AG04449 (cell line): ENCODE measurements at regions not wholly inside any gene's neighbourhood (a gene's known extent, or its start where the extent isn't known, plus 50 kb on each side); places are given as distances from the start of the nearest gene placed in this dataset.

Experiments
- CTCF ChIA-PET: fragments of 350-600 bp; formaldehyde crosslinking; extraction: SDS; loops from one replicate; lab custom pipeline; 2021; ENCODE audit warnings: antibody characterized with exemption; lab: Yijun Ruan, JAX
- POLR2A ChIA-PET: fragments of 400-600, 350-600 bp; formaldehyde crosslinking; extraction: SDS; loops from one replicate; lab custom pipeline; 2020; ENCODE audit warnings: antibody characterized with exemption, inconsistent platforms; lab: Yijun Ruan, JAX
- DNase-seq: peaks from one replicate; pipeline ENCODE4 v3.0.0-alpha.2; 2010; ENCODE audit warnings: low read depth, low spot score
- H3K4me3 ChIP-seq: 2 replicates; pipeline ENCODE4 v1.5.1; 2011; ENCODE audit warnings: low read depth, mild to moderate bottlenecking, control low read depth, low read length
- CTCF ChIP-seq: IDR thresholded peaks from one replicate; pipeline ENCODE4 v1.5.1; 2011; ENCODE audit warnings: mild to moderate bottlenecking, moderate library complexity, low read length, control low read depth, inconsistent platforms; ENCODE audit not compliant: insufficient read depth; ENCODE audit errors: missing control alignments

GRCh38 chr10:80988755-80989154 is 451.1 kb downstream of the SH2D4B start:
- POLR2A ChIA-PET, result no interaction called here
- H3K4me3 ChIP-seq, result no peak overlapping the region
- CTCF ChIA-PET, result no interaction called here
- TF ChIP-seq CTCF, result no peak
- DNase-seq, result no peak

GRCh38 chr10:80996615-80997193 is 459.0 kb downstream of the SH2D4B start:
- no peak for DNase-seq
- no peak for TF ChIP-seq CTCF
- CTCF ChIA-PET, result no interaction called here
- POLR2A ChIA-PET, result no interaction called here
- H3K4me3 ChIP-seq, result no peak overlapping the region

GRCh38 chr10:81000781-81001180 is 463.1 kb downstream of the SH2D4B start:
- TF ChIP-seq CTCF, result no peak
- POLR2A ChIA-PET, result no interaction called here
- CTCF ChIA-PET, result no interaction called here
- DNase-seq, result no peak
- no peak overlapping the region for H3K4me3 ChIP-seq

GRCh38 chr10:81002382-81002781 is 464.7 kb downstream of the SH2D4B start:
- H3K4me3 ChIP-seq, result no peak overlapping the region
- ChIA-PET POLR2A (no interaction called here), CTCF (no interaction called here)
- no peak for TF ChIP-seq CTCF
- DNase-seq, result no peak

GRCh38 chr10:81007872-81008271 is 470.2 kb downstream of the SH2D4B start:
- no peak overlapping the region for H3K4me3 ChIP-seq
- ChIA-PET CTCF (interaction anchor here (1.6 kb wide), 1 partner anchor 11 kb away, joined by 5 read pairs; no protein-coding TSS in a partner anchor), POLR2A (no interaction called here)
- DNase-seq, result no peak
- TF ChIP-seq CTCF, result no peak

- POLR2A ChIA-PET, result no interaction called here
- TF ChIP-seq CTCF, result no peak
- H3K4me3 ChIP-seq, result no peak overlapping the region
- CTCF ChIA-PET, result interaction anchor here (1.6 kb wide), 1 partner anchor 11 kb away, joined by 5 read pairs; no protein-coding TSS in a partner anchor
- no peak for DNase-seq
Measured at GRCh38 chr10:81008726-81009125, 471.0 kb downstream of the SH2D4B start.
